Middle frontal gyrus (tissue), 1 donor: ENCODE measurements at regions not wholly inside any gene's neighbourhood (a gene's known extent, or its start where the extent isn't known, plus 50 kb on each side); places are given as distances from the start of the nearest gene placed in this dataset.
"Not testable (repeated sequence)": the region's sequence is repeated elsewhere in the genome, so short reads cannot be mapped to it uniquely, and the experiment has no call there.

Source experiments
- DNase-seq: peaks from one replicate; pipeline ENCODE4 v3.0.0-alpha.2; 2015; ENCODE audit warnings: low spot score; ENCODE audit errors: extremely low spot score

DNA sequence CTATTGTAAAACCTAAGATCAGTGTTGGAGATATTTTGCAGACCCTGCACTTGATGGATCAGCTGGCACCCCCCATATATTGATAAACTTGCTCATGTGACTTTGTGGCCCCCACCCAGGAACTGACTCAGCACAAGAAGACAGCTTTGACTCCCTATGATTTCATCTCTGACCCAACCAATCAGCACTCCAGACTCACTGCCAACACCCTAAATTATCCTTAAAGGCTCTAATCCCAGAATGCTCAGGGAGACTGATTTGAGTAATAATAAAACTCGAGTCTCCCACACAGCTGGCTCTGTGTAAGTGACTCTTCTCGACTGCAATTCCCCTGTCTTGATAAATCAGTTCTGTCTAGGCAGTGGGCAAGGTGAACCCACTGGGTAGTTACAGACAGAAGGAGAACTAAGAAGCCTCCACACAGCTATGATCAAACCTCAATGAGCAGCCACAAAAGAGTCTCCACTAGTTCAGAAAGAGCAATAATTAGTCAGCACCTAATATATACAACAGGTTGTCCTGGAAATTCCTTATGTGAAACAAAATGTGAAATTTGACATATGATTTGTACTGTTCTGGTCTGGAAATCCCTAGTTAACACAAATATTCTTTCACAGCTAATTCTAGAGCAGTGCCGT lies 52.2 kb downstream of the ACTL7B start:
- DNase-seq, result no peak

DNA sequence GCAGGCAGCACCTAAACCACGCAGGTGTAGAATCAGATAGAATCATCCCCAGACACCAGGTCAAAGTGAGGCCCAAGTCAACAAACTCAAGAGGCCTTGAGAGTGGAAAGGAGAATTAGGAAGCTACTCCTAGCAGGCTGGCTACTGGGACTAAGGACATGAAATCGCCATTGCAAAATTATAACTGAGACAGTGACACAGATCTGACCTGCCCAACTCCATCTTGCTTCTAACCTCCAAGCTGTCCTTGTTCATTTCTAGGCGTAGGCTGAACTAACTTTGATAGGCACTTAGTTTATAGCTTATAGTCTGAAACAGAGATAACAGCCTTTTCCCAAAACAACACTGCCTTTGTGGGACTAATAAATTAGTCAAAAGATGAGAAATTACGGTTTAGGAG lies 52.8 kb downstream of the ACTL7B start:
- DNase-seq, result no peak

DNA sequence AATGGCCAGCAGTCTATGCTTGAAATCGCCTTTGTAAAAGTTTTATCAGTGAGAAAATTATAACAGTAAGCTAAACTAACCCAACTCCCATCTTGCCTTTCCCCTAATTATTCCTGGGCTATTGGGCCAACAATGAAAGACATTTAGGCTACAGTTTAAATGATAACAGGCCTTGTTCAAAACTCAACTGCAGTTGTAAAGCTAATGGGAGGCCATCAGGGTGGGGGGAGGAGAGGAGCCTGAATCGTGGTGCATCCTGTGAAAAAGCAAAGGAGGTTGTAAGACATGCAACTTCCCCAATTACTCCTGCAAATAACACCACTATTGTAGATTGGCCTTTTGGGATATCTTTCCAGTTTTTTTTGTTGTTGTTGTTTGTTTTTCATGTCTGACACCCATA lies 53.8 kb downstream of the ACTL7B start:
- no peak for DNase-seq

DNA sequence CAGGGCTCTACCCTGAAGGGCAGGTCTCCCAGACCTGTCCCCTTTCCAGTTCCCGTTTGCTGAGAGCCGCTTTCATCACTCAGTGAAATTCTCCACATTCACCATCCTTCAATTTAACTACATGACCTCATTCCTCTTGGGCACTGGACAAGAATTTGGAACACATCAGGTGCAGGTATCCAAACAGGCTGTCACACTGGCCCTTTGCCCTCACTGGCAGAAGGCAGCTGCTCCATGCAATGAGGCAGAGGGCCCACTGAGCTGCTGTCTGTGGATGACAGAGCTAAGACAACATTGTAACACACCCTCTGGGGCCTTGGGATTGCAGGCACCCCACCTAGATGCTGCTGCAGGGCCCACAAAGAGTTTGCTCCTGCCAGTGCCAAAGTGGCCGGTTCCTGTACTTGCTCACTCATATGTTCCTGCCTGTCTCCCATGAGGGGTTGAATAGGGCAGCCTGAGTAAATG lies 55.1 kb downstream of the ACTL7B start:
- DNase-seq, result no peak

DNA sequence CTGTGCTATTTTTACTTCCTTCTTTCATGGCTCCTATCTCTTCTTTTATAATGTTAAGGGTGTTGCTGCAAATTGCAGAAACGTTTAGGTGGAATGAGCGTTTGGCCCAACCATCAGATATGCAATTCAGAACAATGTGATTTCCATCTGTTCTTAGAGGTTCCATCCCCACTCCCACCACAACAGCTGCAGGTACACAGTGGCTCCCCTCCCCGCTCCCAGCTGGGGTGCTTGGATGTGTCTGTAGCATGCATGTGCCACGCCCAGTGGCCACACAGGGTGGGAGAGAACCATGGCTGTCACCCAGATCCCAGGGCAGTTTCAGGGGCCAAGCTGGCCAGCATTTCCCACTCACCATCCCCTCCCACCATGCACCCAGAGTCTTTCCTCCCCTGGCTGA lies 62.2 kb downstream of the ACTL7B start:
- DNase-seq, result no peak

DNA sequence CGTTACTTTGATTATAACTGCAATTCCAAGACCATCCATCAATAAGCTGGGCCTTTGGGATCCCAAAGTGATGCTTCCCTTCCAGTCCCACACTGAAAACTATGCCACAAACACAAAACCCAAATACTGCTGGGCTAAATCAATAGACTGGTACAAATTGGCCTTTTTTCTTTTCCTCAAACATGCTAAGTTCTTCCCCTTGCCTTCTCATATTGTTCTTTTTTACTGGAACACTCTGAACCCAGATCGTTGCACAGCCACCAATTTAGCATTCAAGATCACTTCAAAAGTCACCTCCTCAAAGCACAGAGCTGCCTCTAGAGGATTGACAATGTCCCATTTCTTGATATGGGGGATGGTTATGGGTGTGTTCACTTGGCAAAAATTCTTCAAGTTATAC lies 66.0 kb downstream of the ACTL7B start:
- DNase-seq, result no peak

DNA sequence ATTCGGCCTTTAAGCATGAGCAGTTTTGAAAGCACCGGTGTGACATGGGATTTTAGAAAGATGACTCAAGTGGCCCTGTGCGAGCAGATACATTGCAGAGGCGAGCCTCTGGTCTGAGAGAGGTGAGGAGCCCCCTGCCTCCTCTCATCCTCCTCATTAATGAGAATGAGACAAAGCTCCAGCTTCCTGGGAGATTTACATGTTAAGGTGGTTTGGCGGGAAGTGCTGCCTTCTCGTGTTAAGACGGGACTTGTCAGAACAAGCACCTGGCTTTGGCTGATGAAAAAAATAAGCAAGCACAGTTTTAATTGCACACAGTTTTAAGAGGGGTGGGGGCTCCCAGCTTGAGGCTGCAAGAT lies 68.1 kb downstream of the ACTL7B start:
- no peak for DNase-seq

DNA sequence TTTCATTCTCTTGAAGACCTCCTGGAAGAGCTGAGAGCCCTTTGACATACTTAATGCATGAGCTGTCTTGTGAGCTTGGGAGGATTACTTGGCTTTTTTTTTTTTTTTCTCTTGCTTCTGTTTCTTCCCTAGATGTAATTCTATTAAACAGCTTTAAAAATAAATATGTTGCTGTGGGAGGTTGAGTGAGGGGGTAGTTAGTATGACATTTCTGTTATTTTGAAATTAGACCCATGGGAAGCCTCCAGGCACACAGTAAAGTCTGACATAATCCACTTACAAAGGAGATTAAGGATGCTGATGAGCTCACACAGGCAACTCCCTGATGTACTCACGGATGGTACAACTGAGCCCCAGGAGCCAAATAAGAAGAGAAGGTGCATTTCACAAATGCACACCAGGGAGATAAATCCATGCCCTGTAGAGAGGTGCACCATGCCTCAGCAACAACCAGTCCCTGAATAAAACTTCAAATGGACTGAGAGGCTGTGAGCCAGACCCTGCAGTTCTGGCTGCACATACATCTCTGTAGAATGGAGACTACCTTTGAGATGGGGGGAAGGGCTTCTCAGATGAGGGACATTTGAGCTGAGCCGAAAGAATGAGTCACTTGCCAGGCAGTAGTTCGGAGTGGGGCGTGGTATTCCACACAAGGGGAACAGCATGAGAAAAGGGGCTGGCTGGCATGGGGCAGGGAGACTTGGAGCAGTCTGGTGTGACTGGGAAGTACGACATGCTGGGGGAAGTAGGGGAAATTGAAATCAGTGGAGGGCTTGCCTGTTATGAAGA lies 68.7 kb downstream of the ACTL7B start:
- DNase-seq, result no peak

DNA sequence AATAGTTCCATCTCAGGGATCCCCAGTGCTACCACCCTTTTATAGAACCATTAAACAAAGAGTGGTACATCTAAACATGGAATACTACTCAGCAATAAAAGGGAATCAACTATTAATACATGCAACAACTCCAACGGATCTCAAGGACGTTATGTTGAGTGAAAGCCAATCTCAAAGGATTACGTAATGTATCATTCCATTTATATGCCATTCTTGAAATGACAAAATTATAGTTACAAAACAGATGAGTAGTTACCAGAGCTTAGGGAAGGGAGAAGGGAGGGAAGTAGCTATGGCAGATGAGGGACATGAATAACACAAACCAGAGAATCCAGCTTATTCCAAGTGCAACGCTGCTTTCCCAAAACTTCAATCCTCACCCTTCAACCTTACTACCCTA lies 69.5 kb downstream of the ACTL7B start:
- no peak for DNase-seq

DNA sequence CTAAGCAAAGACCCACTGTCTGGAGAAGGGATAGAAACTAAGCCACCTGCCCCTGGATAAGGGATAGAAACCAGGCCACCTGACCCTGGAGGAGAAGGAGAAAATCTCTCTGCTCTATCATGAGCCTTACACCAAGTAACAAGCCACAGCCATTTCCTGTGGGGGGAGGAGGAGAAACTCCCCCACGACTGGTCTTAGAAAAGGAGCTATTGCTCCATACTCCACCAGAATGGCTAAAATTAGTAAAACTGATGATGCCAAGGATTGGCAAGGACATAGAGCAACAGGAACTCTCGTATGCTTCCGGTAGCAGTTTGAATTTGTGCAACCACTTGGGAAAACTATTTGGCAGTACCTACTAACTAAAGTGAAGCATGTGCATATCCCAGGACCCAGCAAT lies 70.8 kb downstream of the ACTL7B start:
- DNase-seq, result no peak

DNA sequence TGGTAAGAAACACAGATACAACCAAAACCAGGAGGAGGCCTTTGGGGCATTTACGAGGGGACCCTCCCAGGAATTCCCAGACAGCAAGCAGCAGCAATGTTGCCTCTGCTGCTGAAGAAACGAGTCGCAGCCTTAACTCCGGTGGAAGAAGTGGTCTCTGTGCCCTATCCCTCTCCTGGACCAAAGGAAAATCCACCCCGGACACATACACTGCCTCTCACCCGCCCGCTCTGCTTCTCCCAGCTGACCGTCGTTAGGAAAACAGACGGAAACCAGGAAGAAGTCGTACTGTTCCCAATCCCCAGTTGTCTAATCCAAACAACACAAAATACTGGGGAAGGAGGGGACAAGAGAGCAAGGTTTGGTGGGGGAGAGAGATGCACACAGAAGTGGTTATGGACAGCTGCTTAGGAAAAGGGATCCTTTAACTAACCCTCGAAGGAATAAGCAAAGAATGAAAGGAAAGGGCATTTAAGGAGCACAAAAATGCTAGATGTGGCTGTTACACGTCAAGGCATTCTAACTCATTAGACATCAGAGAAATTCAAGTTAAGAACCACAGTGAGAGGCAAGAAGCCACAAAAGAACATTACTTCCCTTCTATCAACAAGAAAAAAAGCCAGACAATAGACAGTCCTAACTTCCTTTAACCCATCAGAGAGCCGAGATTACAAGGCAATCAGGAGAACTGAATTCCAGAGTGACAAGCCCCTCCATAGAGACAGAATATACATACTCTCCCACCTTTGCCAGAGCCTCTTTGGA lies 71.9 kb downstream of the ACTL7B start:
- no peak for DNase-seq

DNA sequence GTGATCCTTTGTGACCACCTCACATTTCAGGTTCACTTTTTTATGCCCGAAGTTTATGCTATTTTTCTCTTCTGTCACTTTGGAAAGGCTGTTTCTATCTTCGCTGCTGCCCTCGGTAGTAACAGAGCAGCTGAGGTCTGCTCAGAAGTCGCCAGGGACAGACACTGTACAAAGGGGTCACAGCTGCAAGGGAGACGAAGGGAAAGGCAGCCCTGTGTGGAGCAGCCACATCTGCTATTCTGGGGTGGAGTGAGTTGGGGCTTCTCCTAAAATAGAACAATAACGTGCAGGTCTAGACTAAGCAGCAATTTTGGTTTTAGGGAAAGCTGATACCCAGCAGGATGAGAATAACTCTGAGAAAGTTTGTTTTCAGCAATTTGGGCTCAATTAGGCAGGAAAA lies 72.5 kb downstream of the ACTL7B start:
- no peak for DNase-seq

DNA sequence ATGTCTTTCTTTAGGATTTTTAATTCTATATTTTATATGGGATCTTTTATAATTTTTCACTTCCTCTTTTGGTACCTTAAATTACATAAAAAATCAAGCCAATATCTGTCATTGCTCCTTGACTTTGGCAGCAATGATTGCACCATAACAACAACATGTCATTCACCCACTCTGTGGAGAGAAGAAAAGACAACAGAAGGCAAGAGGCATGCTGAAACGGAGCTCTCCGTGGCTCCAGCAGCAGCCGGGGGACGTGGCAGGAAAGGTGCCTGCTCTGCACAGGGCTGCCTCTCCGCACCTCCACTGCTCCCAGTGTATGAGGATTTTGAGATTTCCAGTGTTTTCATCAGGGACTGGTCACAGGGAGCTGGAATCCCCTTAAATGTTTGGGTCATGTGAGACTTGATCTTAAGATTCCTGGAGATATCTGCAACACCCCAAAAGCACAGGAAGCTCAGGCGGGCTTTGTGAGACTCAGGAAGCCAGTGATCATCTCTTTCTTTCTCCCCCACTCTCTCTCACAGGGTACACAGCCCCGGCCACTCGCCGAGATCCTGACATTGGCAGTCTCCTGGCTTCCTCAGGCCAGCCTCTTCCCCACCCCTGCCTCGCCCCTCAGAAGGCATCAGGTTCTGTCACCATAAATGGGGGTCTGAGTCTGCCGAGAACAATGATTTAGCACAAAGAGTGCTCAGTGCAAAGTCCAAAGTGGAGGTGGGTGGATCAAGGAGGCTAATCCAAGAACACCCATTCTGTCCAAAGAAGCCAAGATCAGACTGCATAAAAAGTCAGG lies 74.6 kb downstream of the ACTL7B start:
- DNase-seq, result no peak

DNA sequence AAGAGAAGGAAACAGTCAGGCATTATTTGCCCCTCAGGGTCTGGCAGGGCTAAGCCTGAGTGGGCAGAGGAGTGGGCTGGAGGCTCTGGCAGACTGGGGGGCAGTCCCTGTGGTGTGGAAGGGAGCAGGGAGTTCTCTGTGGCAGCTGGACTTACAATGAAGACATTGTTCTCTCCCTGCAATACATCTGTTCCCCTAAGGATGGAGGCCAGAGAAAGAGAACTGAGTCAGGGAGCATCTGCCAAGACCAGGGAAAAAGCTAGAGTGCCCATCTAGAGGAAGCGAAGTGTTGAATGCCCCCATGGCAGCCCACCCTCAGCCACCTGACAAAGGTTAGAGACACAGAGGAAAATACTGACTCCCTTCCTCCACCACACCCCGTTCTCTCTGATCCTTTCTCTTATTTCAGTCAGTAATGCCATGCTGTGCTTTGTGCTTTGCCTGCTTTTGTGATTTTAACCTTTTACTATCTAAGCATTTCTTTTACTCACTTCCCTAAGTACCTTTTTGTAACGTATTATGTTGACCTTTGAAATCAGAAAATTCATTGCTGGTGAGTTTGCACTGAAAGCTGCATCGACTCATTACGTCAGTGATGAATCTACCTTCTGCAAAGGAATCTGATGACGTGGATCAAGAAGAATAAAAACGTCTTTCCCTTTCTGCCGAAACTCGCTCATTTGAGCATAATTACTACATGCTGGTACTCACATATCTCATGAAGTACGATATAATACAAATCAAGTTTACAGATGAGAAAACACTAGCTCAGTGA lies 76.0 kb downstream of the ACTL7B start:
- DNase-seq, result peak; percentile 20

DNA sequence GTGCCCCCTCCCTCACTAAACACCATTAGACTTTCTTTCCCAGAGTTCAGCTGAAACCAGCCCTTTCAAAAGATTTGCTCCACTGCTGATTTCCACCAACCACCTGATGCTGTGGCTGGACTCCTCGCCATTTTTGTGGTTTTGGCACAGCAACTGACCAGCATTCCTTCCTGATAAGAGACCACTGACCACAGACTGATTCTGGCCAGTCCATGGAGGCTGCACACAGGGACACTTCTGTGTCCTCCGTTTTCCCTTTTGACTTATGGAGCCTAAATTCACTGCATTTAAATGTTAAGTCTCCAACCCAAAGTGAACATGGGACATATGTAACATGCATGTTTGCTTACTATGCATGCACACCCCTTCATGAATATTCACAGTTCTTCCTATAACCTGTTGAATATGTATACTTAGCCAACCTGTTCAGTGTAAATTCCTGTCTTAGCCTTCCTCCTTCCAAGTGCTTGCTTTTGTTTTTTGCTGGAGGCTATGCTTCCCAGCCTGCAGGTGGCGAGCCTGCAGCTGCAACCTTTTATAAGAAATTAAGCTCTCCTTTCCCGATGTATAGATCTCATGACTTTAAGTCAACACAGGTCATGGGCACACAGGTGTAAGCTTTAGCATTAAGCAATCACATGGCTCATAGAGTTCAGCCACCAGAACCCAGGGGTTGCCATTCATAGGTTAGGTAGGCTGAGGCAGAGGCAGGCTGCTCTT lies 78.7 kb downstream of the ACTL7B start:
- no peak for DNase-seq

DNA sequence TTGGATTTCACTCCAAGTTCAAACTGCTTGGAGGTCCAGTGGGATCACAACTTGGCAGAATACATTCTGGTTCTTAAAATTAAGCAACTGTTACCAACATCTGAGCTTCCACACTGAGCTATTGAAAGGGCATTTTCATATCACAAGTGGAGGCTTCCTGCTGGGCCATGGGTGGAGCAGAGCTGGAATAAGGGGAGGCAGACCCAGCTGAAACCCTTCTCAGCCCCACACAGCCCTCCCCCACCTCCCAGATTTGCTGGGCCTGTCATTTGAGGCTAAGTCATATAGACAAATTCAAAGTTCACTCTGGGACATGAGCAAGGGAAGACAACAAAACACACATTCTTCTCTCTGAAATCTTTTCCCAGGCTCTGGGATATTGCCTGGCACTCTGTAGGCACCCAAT lies 79.9 kb downstream of the ACTL7B start:
- DNase-seq, result no peak

DNA sequence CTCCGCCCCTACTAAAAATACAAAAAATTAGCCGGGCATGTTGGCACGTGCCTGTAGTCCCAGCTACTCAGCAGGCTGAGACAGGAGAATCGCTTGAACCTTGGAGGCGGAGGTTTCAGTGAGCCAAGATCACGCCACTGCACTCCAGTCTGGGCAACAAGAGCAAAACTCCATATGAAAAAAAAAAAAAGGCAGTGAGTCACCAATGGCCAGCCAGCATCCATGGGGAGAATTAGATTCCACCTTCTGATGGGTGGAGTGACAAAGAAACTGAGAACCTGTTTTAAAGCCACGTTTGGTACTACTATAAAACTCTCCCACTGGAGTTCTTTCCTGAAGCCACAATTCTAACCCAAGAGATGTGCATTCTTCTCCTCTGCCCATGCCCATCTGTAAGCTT lies 81.7 kb downstream of the ACTL7B start:
- not testable (repeated sequence) for DNase-seq

DNA sequence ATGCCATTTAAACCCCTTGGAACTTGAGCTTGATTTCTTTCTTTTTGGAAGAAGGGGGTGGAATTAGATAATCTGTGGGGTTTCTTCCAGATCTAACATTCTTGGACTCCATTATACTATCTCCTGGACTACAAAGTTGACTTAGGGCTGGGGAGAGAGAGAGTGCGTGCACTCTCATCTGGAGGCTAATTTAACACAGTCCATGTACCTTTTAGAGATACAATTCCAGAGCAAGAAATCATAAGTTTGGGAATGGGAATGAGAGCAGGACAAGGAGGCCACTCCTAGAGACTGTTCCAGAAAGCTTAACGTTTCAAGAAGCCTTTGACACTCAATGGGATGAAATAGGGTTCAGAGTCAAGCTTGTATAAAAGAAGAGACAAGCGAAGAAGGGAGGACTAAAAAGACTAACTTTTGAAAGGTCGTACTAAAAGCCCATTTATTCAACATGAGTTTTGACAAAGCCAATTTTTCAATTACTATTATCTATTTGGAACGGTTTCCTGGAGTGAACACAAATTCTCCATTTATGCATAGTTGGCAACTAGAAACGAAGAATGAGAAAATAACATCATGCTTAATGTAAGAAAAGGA lies 83.4 kb downstream of the ACTL7B start:
- no peak for DNase-seq

DNA sequence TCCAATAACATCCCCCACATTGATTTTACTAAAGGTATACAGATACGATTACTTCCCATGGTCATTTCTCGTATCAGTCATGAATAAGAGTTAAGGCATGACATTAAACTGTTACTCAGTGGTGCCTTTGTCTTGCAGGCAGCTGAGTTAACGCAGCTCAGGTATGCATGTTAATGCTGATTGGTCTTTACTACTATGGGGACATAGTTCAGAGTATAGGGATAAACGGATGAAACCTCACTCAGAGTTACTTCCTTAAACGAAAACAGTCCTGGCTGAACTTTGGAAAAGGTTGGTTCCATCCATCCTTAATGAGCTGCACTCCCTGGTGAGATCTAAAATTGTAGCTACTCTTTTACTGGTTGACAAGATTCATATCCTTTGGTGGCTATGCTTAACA lies 87.0 kb downstream of the ACTL7B start:
- no peak for DNase-seq
